ENCODE measurements at regions not wholly inside any gene's neighbourhood (a gene's known extent, or its start where the extent isn't known, plus 50 kb on each side); places are given as distances from the start of the nearest gene placed in this dataset.
"Not testable (repeated sequence)": the region's sequence is repeated elsewhere in the genome, so short reads cannot be mapped to it uniquely, and the experiment has no call there.

- H3K27ac ChIP-seq, result no peak overlapping the region
- intact Hi-C loops (cut with DNase I; ENCODE audit: low total_unique reads) (no loop called here), in situ Hi-C loops (cut with MboI; ENCODE audit: low sequenced_read_pairs in 4 of 4) (no loop called here)
- TF ChIP-seq POLR2A (IDR thresholded peaks at IDR 0.05) (no peak), CTCF (IDR thresholded peaks at IDR 0.05 in 4 of 5, conservative IDR thresholded peaks at IDR 0.05 in 1 of 5) (no peak)
- H3K4me1 ChIP-seq, result no peaks in the 10 kb centered on the region
- peaks cover 0 to 2% (median 0%) of the 10 kb centered on the region in 3 donors for H3K27me3 ChIP-seq
- DNase-seq, result no peak
- H3K36me3 ChIP-seq, result no peaks in the 10 kb centered on the region
- no peak overlapping the region for H3K4me3 ChIP-seq
- no peaks in the 10 kb centered on the region for H3K9me3 ChIP-seq
- no peak for ATAC-seq
Observed at GRCh38 chr5:136579238-136579637, 213.9 kb upstream of the TRPC7 start.

GRCh38 chr5:136569875-136570274 is 204.5 kb upstream of the TRPC7 start:
- intact Hi-C loops (cut with DNase I; ENCODE audit: low total_unique reads); in situ Hi-C loops (cut with MboI; ENCODE audit: low sequenced_read_pairs in 4 of 4); H3K27ac ChIP-seq; H3K4me1 ChIP-seq; ATAC-seq; DNase-seq; H3K36me3 ChIP-seq; H3K9me3 ChIP-seq; H3K27me3 ChIP-seq; H3K4me3 ChIP-seq: not testable (repeated sequence)

- H3K27ac ChIP-seq; H3K9me3 ChIP-seq; intact Hi-C loops (cut with DNase I; ENCODE audit: low total_unique reads); H3K4me3 ChIP-seq; DNase-seq; in situ Hi-C loops (cut with MboI; ENCODE audit: low sequenced_read_pairs in 4 of 4); H3K36me3 ChIP-seq; ATAC-seq; H3K27me3 ChIP-seq; H3K4me1 ChIP-seq: not testable (repeated sequence)
Observed at GRCh38 chr5:136565457-136565856, 200.1 kb upstream of the TRPC7 start.

GRCh38 chr5:136565050-136565449 is 199.7 kb upstream of the TRPC7 start:
- H3K27me3 ChIP-seq; H3K9me3 ChIP-seq; H3K36me3 ChIP-seq; ATAC-seq; DNase-seq; in situ Hi-C loops (cut with MboI; ENCODE audit: low sequenced_read_pairs in 4 of 4); H3K4me3 ChIP-seq; H3K4me1 ChIP-seq; intact Hi-C loops (cut with DNase I; ENCODE audit: low total_unique reads); H3K27ac ChIP-seq: not testable (repeated sequence)

GRCh38 chr5:136564431-136564830 is 199.1 kb upstream of the TRPC7 start:
- intact Hi-C loops (cut with DNase I; ENCODE audit: low total_unique reads); H3K4me3 ChIP-seq; DNase-seq; ATAC-seq; H3K36me3 ChIP-seq; H3K4me1 ChIP-seq; H3K9me3 ChIP-seq; H3K27ac ChIP-seq; H3K27me3 ChIP-seq; in situ Hi-C loops (cut with MboI; ENCODE audit: low sequenced_read_pairs in 4 of 4): not testable (repeated sequence)

GRCh38 chr5:136563489-136563888 is 198.1 kb upstream of the TRPC7 start:
- intact Hi-C loops (cut with DNase I; ENCODE audit: low total_unique reads), result no loop called here
- TF ChIP-seq POLR2A (IDR thresholded peaks at IDR 0.05), result no peak
- no peak for TF ChIP-seq CTCF (IDR thresholded peaks at IDR 0.05 in 4 of 5, conservative IDR thresholded peaks at IDR 0.05 in 1 of 5)
- no peaks in the 10 kb centered on the region for H3K4me1 ChIP-seq
- no peak for ATAC-seq
- no peaks in the 10 kb centered on the region for H3K9me3 ChIP-seq
- no peak overlapping the region for H3K27ac ChIP-seq
- H3K27me3 ChIP-seq, result no peaks in the 10 kb centered on the region
- no peak for DNase-seq
- no peak overlapping the region for H3K4me3 ChIP-seq
- H3K36me3 ChIP-seq, result no peaks in the 10 kb centered on the region
- in situ Hi-C loops (cut with MboI; ENCODE audit: low sequenced_read_pairs in 4 of 4), result no loop called here

- Histone ChIP-seq H3K4me1 (no peaks in the 10 kb centered on the region), H3K36me3 (no peaks in the 10 kb centered on the region), H3K9me3 (no peaks in the 10 kb centered on the region), H3K27ac (no peak overlapping the region), H3K4me3 (no peak overlapping the region), H3K27me3 (no peaks in the 10 kb centered on the region)
- ATAC-seq (no peak), DNase-seq (no peak)
- TF ChIP-seq POLR2A (IDR thresholded peaks at IDR 0.05), result no peak
- TF ChIP-seq CTCF (IDR thresholded peaks at IDR 0.05 in 4 of 5, conservative IDR thresholded peaks at IDR 0.05 in 1 of 5), result no peak
- in situ Hi-C loops (cut with MboI; ENCODE audit: low sequenced_read_pairs in 4 of 4) (no loop called here), intact Hi-C loops (cut with DNase I; ENCODE audit: low total_unique reads) (no loop called here)
Observed at GRCh38 chr5:136560126-136560525, 194.8 kb upstream of the TRPC7 start.
